Renal pelvis (tissue), 1 donor: ENCODE measurements at regions not wholly inside any gene's neighbourhood (a gene's known extent, or its start where the extent isn't known, plus 50 kb on each side); places are given as distances from the start of the nearest gene placed in this dataset.

Source experiments
- DNase-seq: peaks from one replicate; pipeline ENCODE4 v3.0.0-alpha.2; 2013

DNA sequence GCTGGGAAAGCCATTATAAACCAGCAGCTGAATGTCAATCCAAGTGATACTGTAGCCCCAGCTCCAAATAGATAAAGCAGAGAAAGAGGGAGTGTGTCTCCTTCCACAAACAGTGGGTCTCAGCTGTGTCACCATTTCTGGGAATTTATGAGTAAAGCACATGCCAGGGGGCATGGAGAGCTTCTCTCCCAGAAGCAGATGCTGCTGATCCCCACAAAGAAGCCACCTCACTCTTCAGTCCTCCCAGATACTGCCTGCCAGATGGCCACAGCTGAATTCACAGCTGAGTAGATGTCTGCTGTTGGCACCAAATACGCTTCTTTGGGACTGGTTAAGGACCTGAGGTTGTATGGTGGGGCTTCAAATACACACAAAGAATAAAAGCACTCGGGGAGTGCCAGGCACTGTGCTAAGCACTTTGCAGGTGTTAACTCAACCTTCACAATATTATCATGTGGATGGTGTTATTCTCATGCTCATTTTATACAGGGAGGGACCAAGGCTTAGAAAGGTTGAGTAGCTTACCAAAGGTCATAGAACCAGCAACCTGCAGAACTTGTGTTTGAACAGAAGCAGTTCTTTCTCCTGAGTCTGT, 298.3 kb downstream of the CDH11 start:
- no peak for DNase-seq

DNA sequence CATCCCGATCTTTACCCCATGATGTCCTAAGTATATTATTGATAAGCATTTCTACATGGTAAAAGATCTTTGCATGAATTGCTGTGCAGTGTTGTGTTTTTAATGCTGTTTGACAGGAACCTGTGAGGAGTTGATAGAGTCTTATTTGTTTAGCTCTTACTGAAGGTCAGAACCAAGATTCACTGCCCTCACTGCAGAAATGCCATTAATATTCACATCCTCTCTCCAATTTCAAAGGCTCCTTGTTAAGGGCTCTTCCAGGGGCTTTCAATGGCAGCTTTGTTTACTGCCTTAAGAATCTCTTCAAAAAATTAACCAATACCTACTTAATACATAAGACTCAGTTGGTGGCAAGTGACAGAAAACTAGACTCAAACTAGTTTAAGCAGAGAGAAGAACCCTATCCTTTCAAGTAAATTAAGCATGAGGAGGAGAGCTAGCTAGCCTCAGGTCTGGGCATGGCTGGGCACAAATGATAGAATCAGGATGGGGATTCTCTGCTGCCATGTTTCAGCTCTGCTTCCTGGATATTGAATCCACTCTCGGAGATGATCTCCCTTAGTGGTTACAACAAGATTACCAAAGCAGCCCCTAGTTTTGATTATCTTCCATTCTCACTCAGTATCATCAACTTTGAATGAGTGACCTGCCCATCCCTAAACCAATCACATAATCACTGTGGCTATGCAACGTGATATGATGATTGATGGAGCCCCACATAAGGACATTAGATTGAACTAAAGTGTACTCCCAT, 311.8 kb downstream of the CDH11 start:
- DNase-seq: no peak

DNA sequence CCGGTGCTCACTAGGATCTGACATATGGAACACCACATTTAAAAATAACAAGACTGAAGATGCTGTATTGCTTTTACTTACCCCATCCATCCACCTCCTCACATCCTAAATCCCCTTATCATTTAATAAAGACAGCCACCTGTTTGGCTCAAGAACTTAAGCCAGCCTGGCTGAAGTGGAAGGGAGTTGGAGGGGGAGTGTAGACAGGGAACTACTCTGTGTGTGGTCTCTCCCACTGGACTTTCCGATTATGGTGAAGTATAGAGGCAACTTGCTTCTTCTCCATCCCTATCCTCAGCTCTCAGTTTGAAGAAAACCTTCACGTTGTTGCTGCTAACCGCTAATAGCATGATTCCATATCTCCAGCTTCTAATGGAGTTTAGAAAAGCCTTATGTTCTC, 313.4 kb downstream of the CDH11 start:
- DNase-seq: no peak

- DNase-seq: no peak
Observed at GRCh38 chr16:64791756-64792155, 330.1 kb downstream of the CDH11 start.

GRCh38 chr16:64784635-64785034, 337.2 kb downstream of the CDH11 start:
- DNase-seq: no peak

DNA sequence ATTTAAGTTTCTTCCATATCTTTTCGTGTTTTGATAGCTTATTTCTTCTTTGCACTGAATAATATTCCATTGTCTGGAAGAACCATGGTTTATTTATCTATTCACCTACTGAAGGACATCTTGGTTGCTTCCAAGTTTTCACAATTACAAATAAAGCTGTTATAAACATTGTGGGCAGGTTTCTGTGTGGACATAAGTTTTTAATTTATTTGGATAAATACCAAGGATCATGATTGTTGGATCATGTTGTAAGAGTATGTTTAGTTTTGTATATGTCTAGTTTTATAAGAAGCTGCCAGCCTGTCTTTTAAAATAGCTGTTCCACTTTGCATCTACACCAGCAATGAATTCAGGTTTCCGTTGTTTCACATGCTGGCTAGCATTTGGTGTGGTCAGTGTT, 339.4 kb downstream of the CDH11 start:
- no peak for DNase-seq

- DNase-seq: no peak
Observed at GRCh38 chr16:64780445-64780844, 341.4 kb downstream of the CDH11 start.

DNA sequence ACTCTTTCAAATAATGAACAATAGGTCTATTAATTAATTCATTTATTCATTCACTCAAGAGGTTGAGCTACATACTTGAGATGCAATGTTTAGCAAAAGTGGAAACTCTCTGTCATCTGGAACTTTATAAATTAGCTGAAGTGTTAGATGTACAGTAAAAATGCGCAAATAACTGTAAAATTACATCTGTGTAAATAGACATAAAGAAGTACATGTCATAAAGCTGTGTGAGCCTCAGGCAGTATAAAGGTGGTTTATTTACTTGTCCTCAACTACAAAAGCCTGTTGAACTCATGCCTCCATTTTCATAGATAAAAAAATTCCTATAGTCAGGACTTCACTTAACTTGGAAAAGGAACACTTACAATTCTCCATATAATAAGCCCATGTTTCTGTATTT, 343.1 kb downstream of the CDH11 start:
- DNase-seq: no peak

DNA sequence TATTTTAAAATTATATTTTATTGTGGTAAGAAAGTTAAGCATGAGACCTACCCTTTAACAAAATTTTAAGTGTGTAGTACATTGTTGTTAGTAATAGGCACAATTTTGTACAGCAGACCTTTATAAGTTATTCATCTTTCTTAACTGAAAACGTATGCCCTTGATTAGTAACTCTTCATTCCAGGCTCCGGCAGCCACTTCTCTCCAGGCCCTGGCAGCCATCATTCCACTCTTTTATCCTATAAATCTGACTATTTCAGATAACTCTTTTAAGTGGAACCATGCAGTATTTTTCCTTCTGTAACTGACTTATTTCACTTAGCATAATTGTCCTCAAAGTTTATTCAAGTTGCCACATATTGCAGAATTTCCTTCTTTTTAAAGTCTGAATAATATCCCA, 348.2 kb downstream of the CDH11 start:
- DNase-seq: no peak

DNA sequence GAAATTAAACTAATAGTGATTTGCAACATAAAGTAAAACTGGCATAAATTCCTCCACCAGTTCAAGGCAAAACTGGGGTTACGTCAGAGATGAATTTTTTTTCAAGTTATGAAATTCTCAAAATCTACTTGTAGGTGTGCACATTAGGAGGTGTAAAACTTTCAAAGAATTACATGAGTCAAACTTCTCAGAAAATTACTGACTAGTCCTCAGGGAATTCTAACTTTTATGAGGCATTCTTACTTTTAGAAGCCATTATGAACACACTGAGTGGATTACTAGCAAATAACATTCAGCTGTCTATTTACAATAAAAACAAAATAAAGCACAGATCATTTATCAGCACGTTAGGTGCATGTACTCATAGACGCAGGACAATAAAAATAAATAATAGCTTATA, 348.7 kb downstream of the CDH11 start:
- no peak for DNase-seq

GRCh38 chr16:64771273-64771672, 350.6 kb downstream of the CDH11 start:
- DNase-seq: no peak

GRCh38 chr16:64762211-64762610, 359.7 kb downstream of the CDH11 start:
- DNase-seq: no peak

DNA sequence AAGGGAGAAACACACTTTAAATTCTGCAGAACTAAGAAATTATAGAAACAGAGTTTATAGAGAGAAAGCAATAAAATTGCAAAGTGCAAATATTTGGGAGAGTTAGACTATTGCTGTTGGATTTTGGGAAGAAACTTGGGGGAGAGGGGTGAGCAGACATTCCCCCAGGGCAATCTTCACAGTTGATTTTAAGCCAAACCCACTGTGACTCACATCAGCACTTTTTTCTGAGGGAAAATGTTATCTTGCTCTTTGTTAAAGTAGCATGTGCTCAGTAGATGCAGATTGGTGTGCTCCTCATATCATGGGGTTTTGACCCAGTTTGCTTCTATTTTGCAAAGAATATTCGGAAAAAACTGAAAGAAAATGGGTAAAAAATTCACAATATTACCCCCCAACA, 367.6 kb downstream of the CDH11 start:
- DNase-seq: no peak

DNA sequence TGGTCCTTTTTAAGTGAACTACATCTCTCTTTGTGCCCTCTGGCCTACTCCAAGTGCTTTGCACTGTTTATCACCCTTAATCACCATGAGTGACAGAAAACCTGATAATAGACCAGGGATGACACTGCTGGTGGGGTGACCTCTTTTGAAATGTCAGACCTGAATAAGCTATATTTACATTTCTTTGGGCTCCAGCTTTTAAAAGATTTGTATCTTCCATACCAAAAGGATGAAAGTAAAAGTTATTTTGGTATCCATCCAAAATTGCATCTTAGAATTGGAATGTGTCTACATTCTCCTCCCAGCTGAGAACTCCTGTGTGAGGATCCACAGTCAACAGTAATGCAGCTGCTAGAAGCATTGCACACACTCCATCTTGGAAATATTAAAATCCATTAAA, 370.0 kb downstream of the CDH11 start:
- DNase-seq: no peak

GRCh38 chr16:64749346-64749745, 372.5 kb downstream of the CDH11 start:
- DNase-seq: no peak

GRCh38 chr16:64745258-64745930, 376.5 kb downstream of the CDH11 start:
- DNase-seq: peak; percentile 39

DNA sequence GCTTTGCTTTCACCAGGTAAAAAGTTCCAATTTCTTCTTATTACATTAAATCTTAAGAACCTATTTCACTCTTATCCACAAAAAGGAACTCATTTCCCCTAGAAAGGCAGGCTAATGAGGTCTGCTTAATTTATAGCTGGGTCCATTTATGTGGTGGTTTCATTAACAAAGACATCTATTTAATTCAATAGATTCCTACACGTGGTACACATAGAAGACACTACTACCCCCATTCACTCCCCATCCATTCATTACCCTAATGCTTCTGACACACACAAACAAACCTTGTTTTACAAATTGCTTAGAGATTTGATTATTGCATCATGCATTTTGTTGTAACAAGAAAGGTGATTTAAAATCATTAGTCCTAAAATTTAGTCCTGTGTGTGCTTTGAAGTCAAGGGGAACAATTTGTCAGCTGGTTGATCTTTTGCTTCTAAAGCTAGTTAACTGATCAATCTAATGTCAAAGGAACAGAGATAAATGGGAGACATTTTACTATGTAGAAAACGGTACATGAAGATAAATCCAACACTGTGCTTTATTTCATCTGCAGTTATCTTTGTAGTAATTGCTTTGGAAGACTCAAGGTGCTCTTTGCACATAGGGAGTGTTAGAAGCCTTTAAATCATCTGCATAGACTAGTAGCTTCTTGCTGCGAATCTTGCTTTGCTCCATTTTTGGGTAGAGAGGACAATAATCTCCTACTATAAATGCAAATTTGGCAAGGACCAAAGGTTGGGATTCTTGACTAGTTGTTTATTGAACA, 379.2 kb downstream of the CDH11 start:
- DNase-seq: no peak

- DNase-seq: no peak
Observed at GRCh38 chr16:64740261-64740660, 381.6 kb downstream of the CDH11 start.

DNA sequence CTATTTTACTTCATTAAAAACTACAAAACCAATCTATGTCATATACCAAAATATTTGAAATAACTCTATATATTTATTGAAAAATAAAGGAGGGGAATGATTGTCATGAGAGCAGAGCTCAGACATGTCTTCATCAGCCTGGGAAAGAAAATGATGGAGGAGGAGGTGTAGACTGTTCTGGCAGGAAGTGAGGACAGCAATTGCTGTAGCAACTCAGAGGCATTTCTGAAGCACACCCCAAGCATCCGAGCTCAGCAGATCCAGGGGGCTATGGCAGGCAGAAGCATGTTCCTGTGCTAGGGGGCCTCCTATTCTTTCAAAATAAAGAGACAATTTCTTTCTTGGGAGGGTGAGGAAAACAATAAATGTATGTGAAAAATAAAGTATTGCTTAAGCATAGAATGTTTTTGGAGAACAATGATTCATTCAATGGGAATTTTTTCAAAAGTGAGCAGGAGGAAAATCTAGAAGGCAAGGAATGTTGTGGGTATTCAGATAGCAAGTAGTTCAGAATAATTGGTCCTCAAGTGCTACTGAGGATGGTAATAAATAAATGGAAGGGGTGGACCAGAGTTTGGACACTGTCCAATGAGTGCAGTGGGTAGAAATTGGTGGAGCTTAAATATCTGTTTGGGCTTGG, 383.4 kb downstream of the CDH11 start:
- no peak for DNase-seq

- no peak for DNase-seq
Observed at GRCh38 chr16:64736857-64737256, 385.0 kb downstream of the CDH11 start.

GRCh38 chr16:64731891-64732290, 390.0 kb downstream of the CDH11 start:
- no peak for DNase-seq

DNA sequence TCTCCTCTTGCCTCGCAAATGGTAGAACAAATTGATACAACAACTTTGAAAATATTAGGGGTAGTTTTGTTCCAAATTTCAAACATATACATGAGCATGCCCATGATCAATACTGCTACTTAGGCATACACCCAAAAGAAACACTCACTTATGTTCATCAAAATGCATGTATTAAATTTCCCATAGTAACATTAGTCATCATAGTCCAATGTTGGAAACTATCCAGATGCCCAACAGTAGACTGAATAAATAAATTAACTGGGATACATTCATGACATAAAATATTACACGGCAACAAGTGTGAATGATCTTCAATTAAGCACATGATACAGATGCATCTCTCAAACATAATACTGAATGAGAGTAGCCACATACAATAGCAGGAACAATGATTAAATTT, 391.6 kb downstream of the CDH11 start:
- no peak for DNase-seq
